OCI-LY3 (cell line): ENCODE measurements at regions not wholly inside any gene's neighbourhood (a gene's known extent, or its start where the extent isn't known, plus 50 kb on each side); places are given as distances from the start of the nearest gene placed in this dataset.

ENCODE experiments used
- EZH2phosphoT487 ChIP-seq: fragments of 200-600 bp; shearing (Covaris generic); IDR thresholded peaks from 2 replicates; pipeline ENCODE4 v1.6.1; 2018; ENCODE audit warnings: antibody characterized with exemption, mixed run types, low read depth
- TF ChIP-seq, protein P1 (sequence below): fragments of 200-600, 300-600 bp; sonication (generic); IDR thresholded peaks from 2 replicates; pipeline ENCODE4 v1.5.1; 2014; ENCODE audit warnings: antibody characterized with exemption, low read length, low read depth

DNA sequence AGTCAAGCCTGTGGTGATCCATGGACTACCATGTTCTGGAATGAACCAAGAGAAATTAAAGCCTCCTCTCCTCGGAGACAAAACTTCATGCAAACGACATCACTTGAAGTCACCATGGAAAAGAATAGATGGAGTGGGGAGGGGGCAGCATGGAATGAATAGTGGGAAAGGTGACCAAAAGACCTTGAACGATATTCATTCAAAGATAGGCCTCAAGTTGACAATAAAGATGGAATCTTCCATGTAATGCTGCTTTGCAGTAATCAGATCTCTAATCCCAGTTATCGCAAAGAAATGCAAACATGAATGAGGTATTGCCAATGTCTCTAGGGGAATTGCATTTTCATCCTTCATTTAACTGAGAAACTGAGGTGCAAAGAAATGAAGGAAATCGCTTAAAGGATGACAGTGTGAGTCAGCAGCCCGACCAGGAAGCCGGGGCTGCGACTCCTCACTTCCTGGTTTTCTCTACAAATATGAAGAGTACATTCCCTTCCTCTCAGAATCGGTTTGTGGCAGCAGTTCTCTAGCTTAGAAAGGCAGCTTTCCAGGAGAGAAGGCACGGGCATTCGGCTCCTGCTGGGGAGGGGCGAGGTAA, 65.6 kb upstream of the RREB1 start:
- TF ChIP-seq, protein P1, sequence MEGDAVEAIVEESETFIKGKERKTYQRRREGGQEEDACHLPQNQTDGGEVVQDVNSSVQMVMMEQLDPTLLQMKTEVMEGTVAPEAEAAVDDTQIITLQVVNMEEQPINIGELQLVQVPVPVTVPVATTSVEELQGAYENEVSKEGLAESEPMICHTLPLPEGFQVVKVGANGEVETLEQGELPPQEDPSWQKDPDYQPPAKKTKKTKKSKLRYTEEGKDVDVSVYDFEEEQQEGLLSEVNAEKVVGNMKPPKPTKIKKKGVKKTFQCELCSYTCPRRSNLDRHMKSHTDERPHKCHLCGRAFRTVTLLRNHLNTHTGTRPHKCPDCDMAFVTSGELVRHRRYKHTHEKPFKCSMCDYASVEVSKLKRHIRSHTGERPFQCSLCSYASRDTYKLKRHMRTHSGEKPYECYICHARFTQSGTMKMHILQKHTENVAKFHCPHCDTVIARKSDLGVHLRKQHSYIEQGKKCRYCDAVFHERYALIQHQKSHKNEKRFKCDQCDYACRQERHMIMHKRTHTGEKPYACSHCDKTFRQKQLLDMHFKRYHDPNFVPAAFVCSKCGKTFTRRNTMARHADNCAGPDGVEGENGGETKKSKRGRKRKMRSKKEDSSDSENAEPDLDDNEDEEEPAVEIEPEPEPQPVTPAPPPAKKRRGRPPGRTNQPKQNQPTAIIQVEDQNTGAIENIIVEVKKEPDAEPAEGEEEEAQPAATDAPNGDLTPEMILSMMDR: no peak
- TF ChIP-seq EZH2phosphoT487: no peak
